GM12873 (cell line): ENCODE measurements at regions not wholly inside any gene's neighbourhood (a gene's known extent, or its start where the extent isn't known, plus 50 kb on each side); places are given as distances from the start of the nearest gene placed in this dataset.
A peak's percentile ranks its signal among the peaks of the same experiment; 100 is the strongest.

Experiments
- TF ChIP-seq, protein P1 (sequence below): IDR thresholded peaks from 2 replicates; pipeline ENCODE4 v1.5.1; 2012; ENCODE audit warnings: low read depth, mild to moderate bottlenecking, moderate library complexity, low read length, control low read depth; ENCODE audit not compliant: insufficient read depth; ENCODE audit errors: missing control alignments

DNA sequence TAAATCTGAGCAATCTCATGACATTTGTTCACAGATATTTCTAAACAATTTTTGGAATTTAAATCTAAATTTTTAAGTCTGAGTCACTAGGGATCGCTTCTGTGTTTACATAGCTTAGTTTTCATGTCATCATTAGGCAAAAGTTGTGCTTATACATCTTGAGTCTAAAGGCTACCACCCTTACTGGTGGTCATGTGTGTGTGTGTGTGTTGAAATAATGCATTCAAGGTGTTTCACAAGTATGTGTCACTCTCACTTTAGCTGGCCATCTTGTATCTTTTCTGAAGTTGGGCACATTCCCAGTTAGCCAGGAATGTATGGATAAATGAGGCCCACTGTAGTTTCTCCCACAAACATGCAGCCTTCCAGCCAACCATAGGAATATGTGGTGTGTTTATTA is 1162.5 kb upstream of the PRMT6 start:
- TF ChIP-seq, protein P1, sequence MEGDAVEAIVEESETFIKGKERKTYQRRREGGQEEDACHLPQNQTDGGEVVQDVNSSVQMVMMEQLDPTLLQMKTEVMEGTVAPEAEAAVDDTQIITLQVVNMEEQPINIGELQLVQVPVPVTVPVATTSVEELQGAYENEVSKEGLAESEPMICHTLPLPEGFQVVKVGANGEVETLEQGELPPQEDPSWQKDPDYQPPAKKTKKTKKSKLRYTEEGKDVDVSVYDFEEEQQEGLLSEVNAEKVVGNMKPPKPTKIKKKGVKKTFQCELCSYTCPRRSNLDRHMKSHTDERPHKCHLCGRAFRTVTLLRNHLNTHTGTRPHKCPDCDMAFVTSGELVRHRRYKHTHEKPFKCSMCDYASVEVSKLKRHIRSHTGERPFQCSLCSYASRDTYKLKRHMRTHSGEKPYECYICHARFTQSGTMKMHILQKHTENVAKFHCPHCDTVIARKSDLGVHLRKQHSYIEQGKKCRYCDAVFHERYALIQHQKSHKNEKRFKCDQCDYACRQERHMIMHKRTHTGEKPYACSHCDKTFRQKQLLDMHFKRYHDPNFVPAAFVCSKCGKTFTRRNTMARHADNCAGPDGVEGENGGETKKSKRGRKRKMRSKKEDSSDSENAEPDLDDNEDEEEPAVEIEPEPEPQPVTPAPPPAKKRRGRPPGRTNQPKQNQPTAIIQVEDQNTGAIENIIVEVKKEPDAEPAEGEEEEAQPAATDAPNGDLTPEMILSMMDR, result no peak

DNA sequence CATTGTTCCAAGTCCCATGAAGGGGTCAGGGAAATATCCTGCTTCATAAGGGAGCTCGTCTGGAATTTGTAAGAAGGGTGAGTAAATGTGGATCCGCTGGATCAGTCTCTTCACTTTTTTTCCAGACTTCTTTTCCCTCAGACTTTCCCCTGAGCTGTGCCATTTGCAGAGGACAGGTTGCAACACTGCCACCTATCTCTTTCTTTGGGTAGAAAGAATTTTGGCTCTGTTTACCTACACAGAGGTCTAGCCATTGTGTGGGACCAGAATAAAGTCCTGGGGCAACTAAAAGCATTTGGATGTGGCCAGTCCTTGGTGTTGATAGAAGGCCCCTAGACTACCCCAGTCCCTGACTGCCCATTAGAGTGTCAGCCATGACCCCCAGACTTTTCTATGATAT is 1146.7 kb upstream of the PRMT6 start:
- TF ChIP-seq, protein P1, result peak; percentile 12

DNA sequence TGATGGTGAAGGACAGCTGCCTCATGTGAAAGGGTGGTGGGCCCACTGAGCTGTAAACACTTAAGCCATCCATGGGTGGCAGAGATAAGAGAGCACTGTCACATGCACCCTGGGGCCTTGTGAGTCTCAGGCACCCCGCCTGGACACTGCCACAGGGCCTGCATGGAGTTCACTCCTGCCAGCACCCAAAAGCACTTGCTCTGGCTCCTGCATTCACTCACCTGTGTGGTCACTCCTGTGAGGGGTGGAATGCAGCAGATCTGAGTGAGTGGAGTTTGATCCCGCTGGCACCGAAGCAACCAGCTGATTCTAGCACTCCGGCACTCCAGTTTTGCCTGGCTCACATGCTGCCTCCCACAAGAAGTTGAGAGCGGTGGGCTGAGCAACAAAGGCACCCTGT is 1142.1 kb upstream of the PRMT6 start:
- TF ChIP-seq, protein P1, result no peak

DNA sequence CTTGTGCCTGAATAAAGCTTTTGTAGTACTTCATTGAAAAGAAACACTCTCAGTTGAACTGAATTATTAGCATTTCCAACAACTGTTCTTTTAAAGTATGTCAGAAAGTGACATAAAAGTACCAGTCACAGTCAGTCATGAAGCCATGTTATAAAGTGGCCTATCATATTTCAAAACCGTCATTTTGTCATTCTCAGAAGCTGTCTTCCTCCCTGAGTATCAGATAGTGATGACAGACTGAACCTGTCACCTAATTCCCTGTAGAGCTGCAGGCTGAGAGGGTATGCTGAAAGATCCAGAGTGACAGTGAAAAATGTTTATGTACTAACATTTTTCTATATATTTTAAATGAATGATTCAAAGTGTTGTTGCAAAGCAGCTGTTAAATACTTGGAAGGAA is 1121.7 kb upstream of the PRMT6 start:
- TF ChIP-seq, protein P1, result no peak

DNA sequence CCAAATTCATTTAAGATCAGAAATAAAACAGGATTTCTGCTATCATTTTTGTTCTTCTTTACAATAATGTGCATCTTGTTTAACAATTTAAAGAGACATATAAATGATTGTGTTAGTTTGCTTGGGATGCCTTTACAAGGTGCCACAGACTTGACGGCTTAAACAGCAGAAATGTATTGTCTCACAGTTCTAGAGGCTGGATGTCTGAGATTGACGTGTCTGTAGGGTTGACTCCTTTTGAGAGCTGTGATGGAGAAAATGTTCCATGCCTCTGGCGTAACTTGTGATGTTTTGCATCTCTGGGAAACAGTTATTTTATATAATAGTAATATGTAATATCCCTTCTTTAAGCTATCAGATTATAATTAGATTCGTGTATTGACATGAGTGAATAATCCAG is 1091.6 kb upstream of the PRMT6 start:
- TF ChIP-seq, protein P1, result no peak

DNA sequence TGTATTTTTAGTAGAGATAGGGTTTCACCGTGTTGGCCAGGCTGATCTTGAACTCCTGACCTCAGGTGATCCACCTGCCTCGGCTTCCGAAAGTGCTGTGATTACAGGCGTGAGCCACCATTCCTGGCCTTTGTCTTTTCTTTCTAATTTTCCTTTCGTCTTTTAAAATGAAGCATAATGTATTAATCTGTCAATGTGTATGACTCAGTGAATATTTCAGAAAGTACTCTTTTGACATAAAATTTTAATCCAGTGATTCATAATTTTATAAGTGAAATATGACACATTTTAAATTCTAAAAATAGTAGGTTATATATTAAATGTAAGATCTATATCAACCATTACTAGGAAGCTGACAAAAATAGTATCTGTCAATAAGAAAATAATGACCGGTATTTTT is 1059.0 kb upstream of the PRMT6 start:
- TF ChIP-seq, protein P1, result no peak

DNA sequence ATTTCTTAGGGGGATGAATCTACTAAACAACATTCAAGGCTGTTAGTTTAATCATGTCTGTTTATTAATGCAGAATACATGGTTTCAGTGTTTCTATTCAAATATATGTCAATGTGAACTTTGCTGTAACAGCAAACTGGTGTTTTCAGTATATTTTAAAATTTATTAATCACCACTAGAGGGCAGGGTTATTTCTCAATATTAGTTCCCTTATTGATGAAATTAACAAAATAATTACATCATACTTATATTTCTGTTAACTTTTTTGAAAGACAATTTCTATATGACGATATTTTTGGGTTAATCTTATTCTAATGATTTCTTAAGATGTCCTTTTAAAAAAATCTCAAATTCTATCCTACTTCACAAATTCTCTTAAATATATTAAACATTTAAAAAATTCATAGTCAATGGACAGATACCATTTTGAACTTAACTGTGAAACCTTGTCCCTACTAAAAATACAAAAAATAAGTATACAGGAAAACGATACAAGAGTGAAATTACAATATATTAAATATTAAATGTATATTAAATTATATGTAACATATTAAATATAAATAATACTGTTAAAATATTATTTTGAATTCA is 1034.1 kb upstream of the PRMT6 start:
- TF ChIP-seq, protein P1, result peak; percentile 12
